ENCODE measurements at regions not wholly inside any gene's neighbourhood (a gene's known extent, or its start where the extent isn't known, plus 50 kb on each side); places are given as distances from the start of the nearest gene placed in this dataset.
"Not testable (repeated sequence)": the region's sequence is repeated elsewhere in the genome, so short reads cannot be mapped to it uniquely, and the experiment has no call there.

DNA sequence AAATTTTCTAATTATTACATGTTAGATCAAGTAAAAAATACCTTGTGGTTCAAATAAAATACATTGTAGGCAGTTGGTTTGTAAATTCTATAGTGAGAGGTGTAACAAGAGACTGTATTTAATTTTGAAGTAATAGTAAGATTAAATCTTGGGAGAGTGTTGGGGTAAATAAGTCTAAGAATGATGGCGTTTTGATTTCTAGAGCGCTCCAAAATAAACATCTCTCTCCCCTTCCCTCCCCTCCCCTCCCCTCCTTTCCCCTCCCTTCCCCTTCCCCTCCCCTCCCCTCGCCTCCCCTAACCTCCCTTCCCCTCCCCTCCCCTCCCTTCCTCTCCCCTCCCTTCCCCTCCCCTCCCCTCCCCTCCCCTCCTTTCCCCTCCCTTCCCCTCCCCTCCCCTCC is 200.6 kb upstream of the EEF2KMT start:
- DNase-seq (ENCODE audit: low read depth): no peak

DNA sequence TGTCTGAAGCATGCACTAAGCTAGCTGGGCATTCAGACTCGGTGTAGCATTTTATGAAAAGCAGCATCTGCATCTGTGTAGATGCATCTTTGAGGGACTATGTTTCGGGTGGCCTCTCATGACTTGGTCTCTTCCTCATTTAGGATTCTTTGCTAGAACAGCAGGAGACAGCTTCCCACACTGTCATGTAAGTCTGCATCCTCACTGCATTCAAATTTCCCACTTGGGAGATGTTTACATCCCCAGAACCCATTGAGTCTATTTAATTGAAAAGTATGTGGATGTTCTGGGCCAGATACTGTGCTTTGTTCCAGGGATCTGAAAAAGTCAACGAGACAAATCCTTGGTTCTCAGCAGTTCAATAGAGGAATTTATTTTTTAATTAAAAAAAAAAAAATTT is 198.6 kb upstream of the EEF2KMT start:
- DNase-seq (ENCODE audit: low read depth): no peak

DNA sequence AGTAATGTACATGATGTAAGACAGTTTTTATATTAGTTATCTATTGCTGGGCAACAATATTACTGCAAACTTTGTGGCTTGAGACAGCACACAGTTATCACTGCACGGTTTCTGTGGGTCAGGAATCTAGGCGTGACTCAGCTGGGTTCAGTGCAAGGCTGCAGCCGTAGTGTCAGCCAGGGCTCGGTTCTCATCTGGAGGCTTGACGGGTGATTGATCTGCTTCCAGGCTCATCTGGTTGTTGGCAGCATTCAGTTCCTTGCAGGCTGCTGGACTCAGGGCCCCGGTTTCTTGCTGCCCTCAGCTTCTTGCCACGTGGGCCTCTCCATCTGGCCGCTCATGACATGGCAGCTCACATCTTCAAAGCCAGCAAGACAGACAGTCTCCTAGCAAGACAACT is 197.7 kb upstream of the EEF2KMT start:
- DNase-seq (ENCODE audit: low read depth): not testable (repeated sequence)

DNA sequence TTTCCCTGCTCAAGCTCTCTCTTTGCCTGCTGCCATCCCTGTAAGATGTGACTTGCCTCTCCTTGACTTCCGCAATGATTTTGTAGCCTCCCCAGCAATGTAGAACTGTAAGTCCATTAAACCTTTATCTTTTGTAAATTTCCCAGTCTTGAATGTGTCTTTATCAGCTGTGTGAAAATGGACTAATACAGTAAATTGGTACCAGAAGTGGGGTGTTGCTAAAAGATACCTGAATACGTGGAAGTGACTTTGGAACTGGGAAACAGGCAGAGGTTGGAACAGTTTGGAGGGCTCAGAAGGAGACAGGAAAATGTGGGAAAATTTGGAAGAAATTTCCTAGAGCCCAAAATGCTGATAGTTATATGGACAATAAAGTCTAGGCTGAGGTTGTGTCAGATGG is 184.6 kb upstream of the EEF2KMT start:
- DNase-seq (ENCODE audit: low read depth): not testable (repeated sequence)

DNA sequence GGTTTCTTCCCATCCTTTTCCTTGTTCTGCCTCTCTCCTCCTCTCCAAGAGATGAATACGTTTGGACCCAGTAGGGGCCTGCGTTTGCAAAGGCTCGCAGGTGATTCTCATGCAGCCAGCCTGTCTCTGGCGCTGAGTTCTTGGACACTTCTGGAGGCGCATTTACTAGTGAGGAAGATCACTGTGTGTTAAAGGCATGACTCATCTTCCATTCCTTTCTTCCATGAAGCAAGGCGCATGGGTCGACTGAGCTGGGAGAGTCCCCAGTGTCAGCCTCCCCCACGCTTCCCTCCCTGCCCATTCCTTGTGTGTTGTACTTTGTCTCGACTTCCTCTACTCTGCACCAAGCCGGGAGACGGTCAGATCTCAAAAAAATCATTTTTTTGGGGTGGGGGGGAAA is 159.9 kb upstream of the EEF2KMT start:
- DNase-seq (ENCODE audit: low read depth): no peak

DNA sequence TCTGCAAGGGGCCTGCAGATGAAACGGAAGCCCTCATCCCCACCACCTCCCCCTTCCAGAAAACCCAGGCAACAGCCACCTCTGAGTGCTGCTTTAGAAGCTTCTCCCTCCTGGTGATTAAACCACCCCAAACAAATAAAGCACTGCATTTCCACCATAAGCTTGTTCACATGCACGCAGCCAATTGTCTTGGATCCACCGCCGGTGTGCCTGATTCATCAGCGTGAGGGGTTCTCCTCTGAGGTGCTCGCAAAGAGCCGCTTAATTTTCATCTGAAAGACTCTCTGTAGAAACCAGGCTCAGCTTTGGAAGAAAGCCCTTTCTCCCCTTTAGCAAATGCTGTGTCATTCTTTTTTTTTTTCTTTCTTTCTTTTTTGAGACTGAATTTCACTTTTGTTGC is 155.2 kb upstream of the EEF2KMT start:
- no peak for DNase-seq (ENCODE audit: low read depth)

DNA sequence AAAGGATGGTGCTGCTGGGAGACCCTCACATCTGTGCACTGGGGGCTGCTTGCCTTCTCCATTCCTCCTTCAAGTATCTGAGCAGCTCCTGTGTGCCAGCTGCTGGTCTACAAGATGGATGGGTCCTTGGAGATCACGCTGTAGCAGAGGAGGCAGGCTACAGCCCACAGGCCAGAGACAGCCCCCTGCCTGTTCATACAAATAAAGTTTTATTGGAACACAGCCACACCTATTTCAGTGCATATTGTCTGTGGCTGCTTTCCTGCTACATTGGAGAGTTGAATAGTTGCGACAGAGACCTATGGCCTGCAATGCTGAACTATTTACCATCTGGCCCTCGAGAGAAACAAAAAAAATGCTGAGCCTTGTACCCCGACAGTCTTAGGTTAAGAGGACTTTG is 149.8 kb upstream of the EEF2KMT start:
- DNase-seq (ENCODE audit: low read depth): not testable (repeated sequence)

DNA sequence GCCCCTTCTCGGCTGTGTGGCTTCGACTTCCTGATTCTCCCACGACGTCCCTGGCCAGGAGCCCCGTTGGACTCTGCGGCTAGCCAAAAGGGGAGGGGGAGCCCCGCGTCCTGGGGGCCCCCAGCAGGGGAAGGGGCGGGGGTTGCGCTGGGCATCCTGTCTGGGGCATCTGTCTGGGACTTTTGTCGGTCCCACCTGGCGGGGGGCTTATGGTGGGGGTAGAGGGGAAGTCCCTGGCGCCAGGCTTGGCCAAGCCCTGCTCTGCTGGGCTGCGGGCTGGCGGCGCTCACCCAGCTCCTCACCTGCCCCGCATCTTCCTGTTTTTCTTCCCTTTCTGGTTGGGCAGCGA is 142.7 kb upstream of the EEF2KMT start:
- not testable (repeated sequence) for DNase-seq (ENCODE audit: low read depth)

DNA sequence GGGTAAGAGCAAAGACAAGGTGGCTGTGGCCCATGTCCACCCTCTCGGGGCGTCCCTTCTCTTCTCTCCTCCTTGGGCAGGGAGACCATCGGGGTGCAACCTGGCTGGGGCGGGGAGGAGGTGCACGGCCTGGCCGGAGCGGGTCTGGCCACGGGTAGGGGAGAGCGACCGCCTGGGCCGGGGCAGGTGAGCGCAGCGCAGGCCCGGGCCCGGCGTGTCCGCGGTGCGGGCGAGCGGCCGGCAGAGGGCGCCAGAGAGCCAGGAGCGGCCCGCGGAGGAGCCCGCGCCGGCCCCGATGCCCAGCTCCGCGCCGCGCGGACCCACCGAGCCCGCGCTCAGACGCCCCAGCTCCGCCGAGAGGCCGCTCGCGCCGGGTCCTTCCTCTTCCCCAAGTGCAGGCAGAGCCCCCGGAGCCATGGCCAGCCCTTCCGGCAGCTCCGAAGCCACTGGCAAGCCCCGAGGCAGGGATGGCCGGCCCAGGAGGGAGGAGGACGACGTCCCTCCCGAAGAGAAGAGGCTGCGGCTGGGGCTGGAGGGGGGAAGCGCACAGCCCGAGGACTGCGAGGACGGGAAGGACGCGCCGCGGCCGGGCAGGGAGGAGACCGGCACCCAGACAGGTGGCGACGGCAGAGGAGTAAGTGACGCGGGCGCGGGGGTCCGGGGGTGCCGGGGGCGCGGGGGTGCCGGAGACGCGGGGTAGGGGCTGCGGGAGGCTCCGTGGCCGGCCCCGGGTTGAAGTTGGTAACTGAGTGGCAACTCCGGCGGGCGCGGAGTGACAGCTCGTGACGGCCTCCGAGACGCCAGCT is 142.1 kb upstream of the EEF2KMT start:
- peak; percentile 58 for DNase-seq (ENCODE audit: low read depth)

DNA sequence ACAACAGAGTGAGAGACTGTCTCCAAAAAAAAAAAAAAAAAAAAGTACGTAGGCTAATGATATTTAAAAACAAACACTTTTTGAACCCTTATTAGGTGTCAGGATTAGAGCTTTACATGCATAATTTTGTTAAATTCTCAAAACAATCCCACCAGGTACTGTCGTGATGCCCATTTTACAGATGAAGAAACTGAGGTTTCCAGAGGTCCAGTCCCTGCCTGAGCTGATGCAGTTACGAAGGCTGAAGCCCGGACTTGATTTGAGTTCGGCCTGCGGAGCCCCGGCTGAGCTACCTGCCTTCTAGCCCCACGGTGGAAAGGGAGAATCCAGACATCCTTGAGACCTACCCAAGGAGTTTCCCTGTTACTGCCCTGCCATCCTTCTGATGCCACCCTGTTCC is 137.5 kb upstream of the EEF2KMT start:
- DNase-seq (ENCODE audit: low read depth): no peak

DNA sequence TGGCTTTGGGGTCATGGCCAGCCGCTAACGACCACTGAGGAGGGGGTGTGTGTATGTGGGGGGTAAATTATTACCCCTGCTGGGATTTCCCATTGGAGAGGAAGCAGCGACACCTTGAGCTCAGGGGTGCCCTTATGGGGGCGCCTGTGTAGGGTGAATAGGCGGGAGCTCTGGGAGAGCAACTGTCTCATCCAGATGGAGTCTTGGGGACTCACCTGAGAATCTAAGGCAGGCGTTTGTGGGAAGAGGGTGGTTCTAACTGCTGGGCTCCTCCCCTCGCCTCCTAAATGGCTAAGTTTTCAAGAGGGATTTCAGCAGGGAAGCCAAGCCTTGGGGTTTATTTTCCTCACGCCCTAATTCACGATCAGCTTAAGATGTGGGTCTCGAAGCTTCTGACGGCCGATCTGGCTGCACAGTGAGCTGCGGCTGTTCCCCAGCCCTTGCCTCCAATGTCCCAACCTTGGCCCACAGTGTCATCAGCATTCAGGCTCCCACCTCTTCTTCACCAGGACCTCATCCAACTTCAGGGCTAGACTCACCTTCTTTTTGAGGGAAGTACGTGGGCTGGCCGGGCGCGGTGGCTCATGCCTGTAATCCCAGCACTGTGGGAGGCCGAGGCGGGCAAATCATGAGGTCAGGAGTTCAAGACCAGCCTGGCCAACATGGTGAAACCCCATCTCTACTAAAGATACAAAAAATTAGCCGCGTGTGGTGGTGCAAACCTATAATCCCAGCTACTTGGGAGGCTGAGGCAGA is 136.9 kb upstream of the EEF2KMT start:
- no peak for DNase-seq (ENCODE audit: low read depth)

DNA sequence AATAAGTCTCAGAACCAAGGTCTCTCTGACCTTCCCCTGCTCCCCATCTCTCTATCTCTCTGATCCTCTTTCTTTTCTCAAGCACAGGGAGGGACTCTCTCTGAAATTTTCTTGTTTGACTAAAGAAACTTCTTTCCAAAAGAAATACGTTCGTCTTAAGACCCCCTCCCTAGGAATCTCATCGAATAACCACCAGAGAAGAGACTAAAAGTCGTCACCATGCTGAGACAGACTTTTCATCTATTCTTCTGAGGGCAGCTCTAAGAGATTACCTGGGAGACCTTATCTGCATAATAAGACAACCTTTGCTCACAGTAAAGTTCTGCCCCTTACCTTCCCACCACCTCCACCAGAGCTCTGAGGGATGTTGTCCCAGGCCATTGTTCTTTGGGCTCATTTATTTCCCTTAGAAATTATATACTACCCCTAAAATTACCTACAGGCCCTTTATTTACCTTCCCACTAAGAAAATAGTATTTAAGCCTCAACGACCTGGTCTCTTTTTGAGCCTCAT is 133.7 kb upstream of the EEF2KMT start:
- no peak for DNase-seq (ENCODE audit: low read depth)

DNA sequence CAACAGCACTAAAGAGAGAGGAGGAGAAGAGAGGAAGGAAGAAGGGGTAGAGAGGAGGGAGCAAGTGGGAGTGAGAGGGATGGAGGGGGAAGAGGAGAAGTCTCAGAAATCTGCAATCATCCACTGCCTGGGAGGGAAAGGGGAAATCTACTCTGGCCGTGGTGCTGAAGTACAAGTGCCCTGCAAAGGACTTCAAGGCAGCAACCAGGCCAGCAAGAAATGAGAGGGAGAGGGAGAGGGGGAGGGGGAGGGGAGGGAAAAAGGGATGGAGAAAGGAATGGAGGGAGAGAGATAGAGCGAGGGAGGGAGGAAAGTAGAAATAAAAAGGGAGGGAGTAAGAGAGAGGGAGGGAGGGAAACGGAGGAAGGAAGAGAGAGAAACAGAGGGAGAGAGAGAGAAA is 130.8 kb upstream of the EEF2KMT start:
- DNase-seq (ENCODE audit: low read depth): no peak

DNA sequence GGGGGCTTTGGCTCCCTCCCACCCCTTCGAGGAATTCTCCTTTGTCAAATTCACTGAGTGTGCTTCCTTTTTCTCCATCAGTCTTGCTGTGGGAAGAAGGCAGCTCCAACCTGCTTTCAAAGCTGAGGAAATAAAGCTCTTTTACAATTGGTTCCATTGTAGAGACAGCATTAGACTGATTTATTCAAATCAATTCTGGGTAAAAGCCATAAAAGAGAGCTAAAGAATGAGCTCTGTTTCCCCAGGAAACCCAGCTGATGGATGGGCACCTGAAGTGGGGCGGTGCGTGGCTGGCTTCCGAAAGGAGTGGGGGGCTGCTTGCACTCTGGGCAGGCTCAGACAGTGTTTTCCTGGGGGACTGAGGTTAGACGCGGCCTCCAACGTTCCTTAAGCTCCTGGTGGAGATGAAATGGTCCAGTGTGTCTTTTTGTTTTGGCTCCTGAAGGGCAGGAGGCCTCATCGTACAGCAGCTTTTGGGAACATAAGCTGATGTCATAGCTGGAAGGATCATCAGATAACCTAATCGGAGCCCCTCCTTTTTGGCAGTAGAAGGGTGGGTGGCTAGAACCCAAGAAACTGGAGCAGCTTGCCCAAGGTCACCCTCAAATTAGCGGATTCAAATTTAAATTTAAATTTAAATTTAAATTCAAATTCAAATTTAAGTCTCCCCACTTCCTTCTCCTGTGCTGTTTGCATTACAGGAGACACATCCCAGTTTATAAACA is 128.5 kb upstream of the EEF2KMT start:
- no peak for DNase-seq (ENCODE audit: low read depth)

DNA sequence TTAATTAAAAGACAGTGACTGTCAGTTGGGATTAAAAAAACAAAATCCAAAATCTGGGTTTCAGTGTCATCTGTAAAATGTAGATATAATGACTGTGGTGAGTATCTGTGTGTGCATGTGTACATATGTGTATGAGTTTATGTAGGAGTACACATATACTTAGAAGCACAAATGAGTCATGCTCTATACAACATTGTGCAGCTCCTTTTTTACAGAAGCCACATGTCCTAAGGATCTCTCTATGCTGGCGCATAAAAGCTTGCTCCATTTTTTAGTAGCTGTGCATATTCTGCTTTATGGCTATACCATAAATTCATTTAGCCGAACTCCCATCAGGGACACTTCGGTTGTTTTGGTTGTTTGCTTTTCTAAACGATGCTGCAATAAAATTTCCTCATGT is 125.2 kb upstream of the EEF2KMT start:
- DNase-seq (ENCODE audit: low read depth): no peak

DNA sequence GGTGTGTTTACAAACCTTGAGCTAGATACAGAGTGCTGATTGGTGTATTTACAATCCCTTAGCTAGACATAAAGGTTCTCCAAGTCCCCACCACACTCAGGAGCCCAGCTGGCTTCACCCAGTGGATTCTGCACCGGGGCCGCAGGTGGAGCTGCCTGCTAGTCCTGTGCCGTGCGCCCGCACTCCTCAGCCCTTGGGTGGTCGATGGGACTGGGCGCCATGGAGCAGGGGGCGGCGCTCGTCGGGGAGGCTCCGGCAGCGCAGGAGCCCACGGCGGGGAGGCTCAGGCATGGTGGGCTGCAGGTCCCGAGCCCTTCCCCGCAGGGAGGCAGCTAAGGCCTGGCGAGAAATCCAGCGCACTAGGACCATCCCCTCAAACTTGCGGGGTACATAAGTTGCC is 124.2 kb upstream of the EEF2KMT start:
- not testable (repeated sequence) for DNase-seq (ENCODE audit: low read depth)

DNA sequence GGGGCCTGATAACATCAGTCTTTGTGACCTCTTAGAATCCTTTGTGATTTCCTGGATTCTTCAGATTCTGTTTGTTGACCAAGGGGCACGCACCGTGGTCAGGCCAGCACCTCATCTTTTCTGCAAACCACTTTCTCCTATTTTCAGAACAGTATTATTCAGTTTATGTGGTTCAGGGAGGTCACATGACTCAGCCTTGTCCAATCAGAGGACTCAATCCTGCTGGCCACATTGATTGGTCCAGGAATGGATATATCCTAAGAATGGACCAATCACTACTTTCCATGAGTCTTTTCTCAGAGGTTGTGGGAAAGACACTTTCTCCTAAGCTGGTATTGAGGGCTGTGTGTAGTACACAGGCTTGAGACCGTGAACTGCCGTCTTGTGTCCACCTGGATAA is 123.1 kb upstream of the EEF2KMT start:
- no peak for DNase-seq (ENCODE audit: low read depth)

DNA sequence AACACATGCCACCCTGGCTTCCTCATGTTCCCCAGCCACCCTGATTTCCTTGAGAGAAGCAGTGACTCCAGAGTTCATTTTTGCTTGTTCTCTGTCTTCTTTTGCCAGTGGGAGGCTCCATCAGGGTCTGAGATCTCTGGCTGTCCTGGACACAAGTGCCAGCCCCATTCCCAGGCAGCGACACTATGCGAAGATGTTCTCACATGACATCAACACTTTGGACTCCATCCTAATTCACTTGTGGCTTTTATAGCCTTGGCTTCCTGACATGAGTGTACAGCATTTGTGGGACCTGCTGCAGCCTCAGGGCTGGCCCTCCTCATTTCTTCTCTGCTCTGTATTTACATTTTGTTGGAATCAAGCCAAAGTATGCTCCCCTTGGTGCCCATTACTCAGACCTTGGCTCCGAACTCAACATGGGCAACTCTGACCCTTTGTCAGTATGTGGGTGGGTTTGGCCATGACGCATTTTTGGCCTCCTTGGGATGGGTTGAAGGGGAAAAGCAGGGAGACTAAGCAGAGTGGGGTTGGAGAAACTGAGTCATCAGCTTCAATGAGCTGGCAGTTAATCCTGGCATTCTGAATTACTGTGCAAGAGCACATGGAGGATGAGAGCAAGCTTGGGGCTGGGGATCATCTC is 119.0 kb upstream of the EEF2KMT start:
- DNase-seq (ENCODE audit: low read depth): no peak

DNA sequence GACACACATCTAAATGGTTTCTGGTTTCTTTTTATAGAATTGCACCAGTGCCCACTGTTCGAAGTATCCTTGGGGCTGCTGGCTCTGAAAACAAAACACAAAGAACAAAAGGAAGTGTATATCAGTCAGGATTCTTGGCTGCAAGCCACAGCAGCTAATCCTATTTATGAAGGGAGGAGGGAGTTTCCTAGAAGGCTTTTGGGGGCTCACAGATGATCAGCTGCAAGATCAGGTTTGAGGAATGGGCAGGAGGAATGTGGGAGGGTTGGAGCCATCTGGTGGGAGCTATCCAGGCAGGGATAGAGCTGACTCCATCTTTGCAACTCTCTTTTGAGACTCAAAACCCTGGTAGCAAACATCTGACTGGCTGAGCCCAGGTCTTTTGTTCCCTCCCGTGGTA is 118.3 kb upstream of the EEF2KMT start:
- DNase-seq (ENCODE audit: low read depth): no peak

DNA sequence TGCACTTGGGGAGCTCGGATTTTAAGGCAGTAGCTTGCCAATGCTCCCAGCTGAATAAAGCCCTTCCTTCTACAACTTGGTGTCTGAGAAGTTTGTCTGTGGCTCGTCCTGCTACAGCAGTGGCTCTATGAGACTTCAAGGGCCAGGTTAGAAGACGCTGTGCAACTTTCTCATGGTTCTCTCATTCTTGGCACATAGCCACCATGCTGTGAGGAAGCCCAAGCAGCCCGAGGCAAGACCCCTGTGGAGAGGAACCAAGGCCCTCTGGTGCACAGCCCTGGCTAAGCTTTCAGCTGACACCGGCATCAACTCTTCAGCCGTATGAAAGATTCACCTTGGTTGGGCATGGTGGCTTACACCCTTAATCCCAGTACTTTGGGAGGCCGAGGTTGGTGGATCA is 116.9 kb upstream of the EEF2KMT start:
- no peak for DNase-seq (ENCODE audit: low read depth)

DNA sequence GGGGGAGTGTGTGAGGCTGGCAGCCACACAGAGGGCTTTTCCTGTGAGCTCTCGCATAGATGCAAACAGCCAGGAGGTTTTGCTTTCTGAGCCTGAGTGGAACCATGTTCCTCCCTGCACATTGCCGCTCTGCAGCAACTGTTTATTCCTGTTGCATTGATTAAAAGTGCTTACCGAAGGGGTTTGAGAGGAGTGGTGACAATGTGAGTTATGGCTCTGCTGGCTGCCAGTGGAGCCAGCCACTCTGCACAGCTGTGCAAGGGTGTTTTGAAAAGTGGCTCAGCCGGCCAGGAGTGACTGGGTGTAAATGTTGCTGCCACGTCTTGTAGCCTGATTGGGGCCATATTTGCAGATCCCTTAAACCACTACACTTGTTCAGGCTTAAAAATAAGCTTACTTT is 114.9 kb upstream of the EEF2KMT start:
- DNase-seq (ENCODE audit: low read depth): not testable (repeated sequence)

DNA sequence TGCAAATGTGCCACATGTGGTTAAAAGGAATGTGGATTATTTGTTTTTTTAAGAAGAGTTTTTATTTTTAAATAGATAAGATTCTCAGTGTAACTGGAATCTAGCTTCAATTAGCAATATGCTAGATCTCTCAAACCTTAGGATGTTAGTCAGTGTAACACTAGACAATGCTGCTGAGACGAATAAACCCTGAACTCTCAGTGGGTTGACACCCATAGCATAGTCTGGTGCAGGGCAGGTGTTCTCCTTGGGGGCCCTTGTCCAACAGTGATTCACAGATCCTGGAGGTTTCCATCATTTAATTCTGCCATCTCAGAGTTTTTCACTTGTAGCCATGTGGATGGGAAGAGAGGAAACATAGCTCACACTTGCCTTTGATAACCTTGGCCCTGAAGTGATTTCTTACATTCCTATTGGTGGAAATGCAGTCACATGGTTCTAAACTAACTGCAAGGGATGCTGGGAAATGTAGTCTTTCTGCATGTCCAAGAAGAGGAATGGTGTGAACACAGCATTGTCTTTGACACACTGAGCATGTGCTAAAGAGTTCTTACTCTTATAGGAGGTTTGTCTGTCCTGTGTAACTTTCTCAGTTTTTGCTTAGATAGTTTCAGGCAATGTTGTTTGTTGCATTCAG is 110.4 kb upstream of the EEF2KMT start:
- DNase-seq (ENCODE audit: low read depth): not testable (repeated sequence)

Data from activated T-cell treated with anti-CD3 and anti-CD28 coated beads for 48 hours (primary cell).